Astrocyte of the cerebellum (primary cell): ENCODE measurements at regions not wholly inside any gene's neighbourhood (a gene's known extent, or its start where the extent isn't known, plus 50 kb on each side); places are given as distances from the start of the nearest gene placed in this dataset.

Source experiments
- DNase-seq: peaks from one replicate; pipeline ENCODE4 v3.0.0-alpha.2; 2011; ENCODE audit warnings: low read depth
- H3K4me3 ChIP-seq: 2 replicates; pipeline ENCODE4 v1.5.1; 2011; ENCODE audit warnings: mild to moderate bottlenecking, low read depth, low read length, moderate library complexity
- in situ Hi-C: cut with HindIII; loops from 2 replicates; pipeline ENCODE4 v1.10.0; 2017; ENCODE audit warnings: low sequenced_read_pairs
- TF ChIP-seq, protein P1 (sequence below): IDR thresholded peaks from 2 replicates; pipeline ENCODE4 v1.5.1; 2012; ENCODE audit warnings: low read length, low read depth, moderate library complexity, mild to moderate bottlenecking; ENCODE audit errors: missing control alignments

DNA sequence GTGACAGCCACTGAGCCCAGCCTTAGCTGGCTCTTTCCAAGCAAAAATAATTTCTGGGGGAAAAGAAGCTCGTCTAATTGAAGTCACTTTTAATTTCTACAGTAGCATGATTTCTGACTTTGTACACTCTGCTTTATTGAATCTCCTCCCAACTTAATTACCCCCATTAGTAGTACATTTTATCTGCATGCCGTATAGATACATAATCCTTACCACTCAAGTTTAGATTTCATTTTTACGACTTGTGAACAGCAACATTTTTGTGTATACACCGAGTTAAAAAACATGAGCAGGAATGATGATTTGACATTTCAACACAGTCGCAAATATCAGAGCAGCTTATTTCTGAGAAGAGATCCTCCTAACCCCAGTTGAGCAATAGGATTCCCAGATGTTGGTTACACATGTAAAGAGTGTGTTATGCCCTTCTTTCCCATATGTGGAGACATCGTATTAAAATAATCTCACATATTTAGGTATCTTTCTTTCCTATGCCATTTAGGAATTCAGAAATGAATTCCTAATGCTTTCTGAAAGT, 127.3 kb upstream of the MTHFD1L start:
- TF ChIP-seq, protein P1, sequence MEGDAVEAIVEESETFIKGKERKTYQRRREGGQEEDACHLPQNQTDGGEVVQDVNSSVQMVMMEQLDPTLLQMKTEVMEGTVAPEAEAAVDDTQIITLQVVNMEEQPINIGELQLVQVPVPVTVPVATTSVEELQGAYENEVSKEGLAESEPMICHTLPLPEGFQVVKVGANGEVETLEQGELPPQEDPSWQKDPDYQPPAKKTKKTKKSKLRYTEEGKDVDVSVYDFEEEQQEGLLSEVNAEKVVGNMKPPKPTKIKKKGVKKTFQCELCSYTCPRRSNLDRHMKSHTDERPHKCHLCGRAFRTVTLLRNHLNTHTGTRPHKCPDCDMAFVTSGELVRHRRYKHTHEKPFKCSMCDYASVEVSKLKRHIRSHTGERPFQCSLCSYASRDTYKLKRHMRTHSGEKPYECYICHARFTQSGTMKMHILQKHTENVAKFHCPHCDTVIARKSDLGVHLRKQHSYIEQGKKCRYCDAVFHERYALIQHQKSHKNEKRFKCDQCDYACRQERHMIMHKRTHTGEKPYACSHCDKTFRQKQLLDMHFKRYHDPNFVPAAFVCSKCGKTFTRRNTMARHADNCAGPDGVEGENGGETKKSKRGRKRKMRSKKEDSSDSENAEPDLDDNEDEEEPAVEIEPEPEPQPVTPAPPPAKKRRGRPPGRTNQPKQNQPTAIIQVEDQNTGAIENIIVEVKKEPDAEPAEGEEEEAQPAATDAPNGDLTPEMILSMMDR, result no peak
- in situ Hi-C loops, result no loop called here
- DNase-seq, result no peak
- no peak overlapping the region for H3K4me3 ChIP-seq

DNA sequence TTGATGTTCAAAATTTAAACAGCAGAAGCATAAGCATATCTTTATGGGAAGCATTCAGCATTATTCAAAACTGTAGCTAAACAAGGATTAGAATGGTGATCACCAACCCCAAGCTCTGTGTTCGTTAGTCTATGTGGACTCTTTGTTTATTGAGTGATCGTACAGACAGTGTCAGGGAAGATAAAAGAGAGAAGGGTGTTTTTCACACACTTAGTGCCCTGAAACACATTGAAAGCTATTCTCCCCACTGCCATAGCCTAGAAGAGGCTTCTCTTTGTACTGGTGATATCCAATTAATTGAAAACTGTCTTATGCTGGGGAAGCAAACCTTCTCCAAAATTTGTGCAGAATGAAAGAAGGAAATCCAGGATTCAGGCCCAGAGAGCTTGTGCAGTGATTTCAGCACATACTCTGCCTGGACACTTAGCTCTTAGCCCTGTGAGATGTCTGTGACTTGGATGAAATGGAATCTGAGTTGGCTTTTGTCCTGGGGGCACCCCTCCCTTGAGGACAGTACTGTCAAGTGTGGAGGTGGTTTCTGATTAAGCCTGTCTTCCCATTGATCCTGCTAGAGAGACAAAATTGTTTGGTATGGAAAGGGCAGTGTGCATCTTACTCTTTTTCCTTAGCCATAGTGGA, 125.7 kb upstream of the MTHFD1L start:
- in situ Hi-C loops, result no loop called here
- DNase-seq, result no peak
- H3K4me3 ChIP-seq, result no peak overlapping the region
- TF ChIP-seq, protein P1, result no peak

- in situ Hi-C loops, result no loop called here
- TF ChIP-seq, protein P1, result no peak
- H3K4me3 ChIP-seq, result no peak overlapping the region
- no peak for DNase-seq
These were observed 125.0 kb upstream of the MTHFD1L start for GRCh38 chr6:150740453-150740852.

DNA sequence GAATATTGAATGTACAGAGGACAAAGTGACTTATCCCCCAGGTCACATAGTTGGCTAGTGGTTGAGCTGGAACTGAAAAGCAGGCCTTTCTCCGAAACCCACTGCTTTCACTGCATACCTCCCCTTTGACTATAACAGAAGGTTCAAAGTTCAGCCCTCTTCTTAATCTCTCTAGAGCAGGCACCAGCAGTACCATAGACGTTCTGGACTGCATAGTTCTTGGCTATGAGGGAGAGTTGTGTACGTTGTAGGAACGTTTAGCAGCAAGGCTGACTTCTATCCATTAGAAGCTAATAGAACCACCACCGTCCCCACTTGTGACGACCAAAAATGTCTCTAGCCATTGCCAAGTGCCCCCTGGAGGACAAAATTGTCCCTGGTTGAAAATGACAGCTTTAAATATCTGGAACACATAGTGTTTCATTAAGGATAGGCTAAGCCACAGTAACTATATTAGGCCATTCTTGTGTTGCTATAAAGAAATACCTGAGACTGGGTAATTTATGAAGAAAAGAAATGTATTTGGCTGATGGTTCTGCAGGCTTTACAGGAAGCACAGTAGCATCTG, 123.8 kb upstream of the MTHFD1L start:
- DNase-seq, result no peak
- H3K4me3 ChIP-seq, result no peak overlapping the region
- TF ChIP-seq, protein P1, result peak; percentile 14
- in situ Hi-C loops, result no loop called here

DNA sequence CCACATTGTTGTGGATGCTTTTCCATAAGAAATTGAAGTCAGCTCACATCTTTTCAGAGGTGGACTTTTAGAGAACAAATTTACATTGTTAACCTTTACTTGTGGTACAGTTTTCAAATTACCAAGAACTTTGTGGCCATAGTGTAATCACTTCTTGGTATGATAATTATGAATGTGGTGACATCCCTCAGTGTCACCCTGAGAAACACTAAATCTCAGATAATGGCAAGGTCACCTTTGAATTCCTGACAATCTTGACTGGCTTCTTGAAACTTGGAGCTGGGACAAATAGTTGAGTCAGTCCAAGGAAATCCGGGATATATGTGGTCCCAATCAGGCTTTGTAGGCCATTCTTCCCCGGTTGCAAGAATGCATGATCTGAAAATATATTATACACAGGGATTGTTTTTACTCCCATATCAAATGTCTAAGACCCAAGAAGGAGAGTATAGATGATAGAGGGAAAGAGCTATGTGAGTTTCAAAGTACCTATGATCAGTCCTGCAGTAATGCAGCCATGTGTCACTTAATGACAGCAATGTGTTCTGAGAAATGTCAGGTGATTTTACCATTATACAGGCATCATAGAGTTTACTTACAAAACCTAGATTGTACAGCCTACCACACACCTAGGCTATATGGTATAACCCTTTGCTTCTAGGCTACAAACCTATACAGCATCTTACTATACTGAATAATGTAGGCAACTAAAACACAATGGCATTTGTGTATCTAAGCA, 120.8 kb upstream of the MTHFD1L start:
- TF ChIP-seq, protein P1, result no peak
- H3K4me3 ChIP-seq, result no peak overlapping the region
- DNase-seq, result no peak
- in situ Hi-C loops, result no loop called here

DNA sequence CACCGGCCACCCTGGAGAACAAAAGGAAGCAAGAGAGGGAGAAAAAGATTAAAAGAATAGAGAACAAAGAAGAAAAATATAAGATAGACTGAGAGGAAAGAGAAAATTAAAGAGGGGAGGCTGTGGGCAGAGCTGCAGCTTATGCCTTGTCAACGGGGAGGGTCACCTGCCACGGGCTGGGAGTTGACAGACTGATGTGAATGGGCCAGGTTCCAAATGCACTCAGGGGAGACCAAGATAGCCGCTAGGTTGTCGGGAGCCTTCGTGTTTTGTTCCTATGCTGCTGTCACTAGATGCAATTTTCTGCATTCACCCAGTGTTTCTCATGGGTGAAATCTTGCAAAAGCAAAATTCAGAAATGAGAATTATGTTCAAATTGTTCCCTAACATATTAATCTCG, 119.6 kb upstream of the MTHFD1L start:
- no peak overlapping the region for H3K4me3 ChIP-seq
- TF ChIP-seq, protein P1, result no peak
- in situ Hi-C loops, result no loop called here
- no peak for DNase-seq
